HG02678 (cell line): ENCODE measurements at regions not wholly inside any gene's neighbourhood (a gene's known extent, or its start where the extent isn't known, plus 50 kb on each side); places are given as distances from the start of the nearest gene placed in this dataset.
"Not testable (repeated sequence)": the region's sequence is repeated elsewhere in the genome, so short reads cannot be mapped to it uniquely, and the experiment has no call there.

ENCODE experiments used
- ATAC-seq: cut with Tn5 transposase; IDR thresholded peaks from one replicate; pipeline ENCODE4 v1.9.1; 2021; ENCODE audit warnings: mild to moderate bottlenecking, moderate library complexity; ENCODE audit not compliant: unreplicated experiment

- no peak for ATAC-seq
These were observed 233.0 kb downstream of the PTN start for GRCh38 chr7:137110535-137110934.

- no peak for ATAC-seq
These were observed 233.4 kb downstream of the PTN start for GRCh38 chr7:137110091-137110509.

- ATAC-seq, result not testable (repeated sequence)
These were observed 235.7 kb downstream of the PTN start for GRCh38 chr7:137107802-137108201.

- not testable (repeated sequence) for ATAC-seq
These were observed 235.1 kb downstream of the CHRM2 start for GRCh38 chr7:137103526-137103925.

- ATAC-seq, result no peak
These were observed 228.7 kb downstream of the CHRM2 start for GRCh38 chr7:137097111-137097510.

- ATAC-seq, result no peak
These were observed 228.2 kb downstream of the CHRM2 start for GRCh38 chr7:137096607-137097006.

GRCh38 chr7:137093198-137093597, 224.7 kb downstream of the CHRM2 start:
- no peak for ATAC-seq

- no peak for ATAC-seq
These were observed 222.9 kb downstream of the CHRM2 start for GRCh38 chr7:137091396-137091795.

- no peak for ATAC-seq
These were observed 218.4 kb downstream of the CHRM2 start for GRCh38 chr7:137086896-137087295.

- ATAC-seq, result no peak
These were observed 216.3 kb downstream of the CHRM2 start for GRCh38 chr7:137084607-137085380.

GRCh38 chr7:137082391-137082790, 213.9 kb downstream of the CHRM2 start:
- ATAC-seq, result no peak

- no peak for ATAC-seq
These were observed 213.1 kb downstream of the CHRM2 start for GRCh38 chr7:137081321-137082093.

GRCh38 chr7:137080516-137081203, 212.2 kb downstream of the CHRM2 start:
- ATAC-seq, result peak; percentile 54

GRCh38 chr7:137078781-137079180, 210.3 kb downstream of the CHRM2 start:
- no peak for ATAC-seq

- no peak for ATAC-seq
These were observed 206.1 kb downstream of the CHRM2 start for GRCh38 chr7:137074391-137075030.

GRCh38 chr7:137073571-137074325, 205.3 kb downstream of the CHRM2 start:
- ATAC-seq, result no peak
